ENCODE measurements at regions not wholly inside any gene's neighbourhood (a gene's known extent, or its start where the extent isn't known, plus 50 kb on each side); places are given as distances from the start of the nearest gene placed in this dataset.
"Not testable (repeated sequence)": the region's sequence is repeated elsewhere in the genome, so short reads cannot be mapped to it uniquely, and the experiment has no call there.

GRCh38 chr1:198845271-198845670 is 206.4 kb downstream of the PTPRC start:
- no peak overlapping the region for H3K4me3 ChIP-seq (ENCODE audit: low read length)
- no peaks in the 10 kb centered on the region for H3K9me3 ChIP-seq (ENCODE audit: insufficient read depth, low read depth, low read length)
- H3K27ac ChIP-seq (ENCODE audit: low read length): no peak overlapping the region
- H3K27me3 ChIP-seq (ENCODE audit: insufficient read depth, low read length): no peaks in the 10 kb centered on the region
- H3K4me1 ChIP-seq (ENCODE audit: insufficient read depth, low read length): no peaks in the 10 kb centered on the region
- no peaks in the 10 kb centered on the region for H3K36me3 ChIP-seq (ENCODE audit: insufficient read depth, low read depth, low read length)
- H3K9ac ChIP-seq (ENCODE audit: low read depth, low read length): no peak overlapping the region

DNA sequence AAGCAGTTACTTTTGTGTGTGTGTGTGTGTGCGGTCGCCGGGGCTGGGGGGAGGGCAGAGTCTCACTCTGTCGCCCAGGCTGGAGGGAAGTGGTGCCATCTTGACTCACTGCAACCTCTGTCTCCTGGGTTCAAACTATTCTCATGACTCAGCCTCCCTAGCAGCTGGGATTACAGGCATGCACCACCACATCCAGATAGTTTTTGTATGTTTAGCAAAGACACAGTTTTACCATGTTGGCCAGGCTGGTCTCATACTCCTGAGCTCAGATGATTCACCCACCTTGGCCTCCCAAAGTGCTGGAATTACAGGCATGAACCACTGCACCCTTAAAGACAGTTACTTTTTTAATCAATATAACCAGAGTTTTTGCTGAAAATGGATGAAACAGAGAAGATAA is 207.0 kb downstream of the PTPRC start:
- H3K9ac ChIP-seq (ENCODE audit: low read depth, low read length): no peak overlapping the region
- no peaks in the 10 kb centered on the region for H3K9me3 ChIP-seq (ENCODE audit: insufficient read depth, low read depth, low read length)
- H3K4me3 ChIP-seq (ENCODE audit: low read length): no peak overlapping the region
- H3K4me1 ChIP-seq (ENCODE audit: insufficient read depth, low read length): no peaks in the 10 kb centered on the region
- H3K36me3 ChIP-seq (ENCODE audit: insufficient read depth, low read depth, low read length): no peaks in the 10 kb centered on the region
- no peaks in the 10 kb centered on the region for H3K27me3 ChIP-seq (ENCODE audit: insufficient read depth, low read length)
- no peak overlapping the region for H3K27ac ChIP-seq (ENCODE audit: low read length)

DNA sequence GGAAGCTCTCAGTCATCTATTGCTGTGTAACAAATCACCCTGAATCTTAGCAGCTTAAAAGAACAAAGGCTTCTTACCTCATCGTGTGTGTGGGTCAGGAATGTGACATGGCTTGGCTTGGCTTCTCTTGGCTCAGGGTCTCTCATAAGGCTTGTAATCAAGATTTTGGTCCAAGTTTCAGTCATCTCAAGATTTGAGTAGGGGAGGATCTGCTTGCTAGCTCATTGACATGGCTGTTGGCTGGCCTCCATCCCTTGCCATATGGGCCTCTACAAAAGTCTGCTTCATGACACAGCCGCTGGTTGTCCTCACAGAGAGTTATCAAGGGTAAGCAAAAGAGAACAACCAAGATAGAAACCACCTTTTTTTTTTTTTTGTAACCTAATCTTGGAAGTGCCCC is 207.7 kb downstream of the PTPRC start:
- Histone ChIP-seq H3K27ac (ENCODE audit: low read length) (no peak overlapping the region), H3K27me3 (ENCODE audit: insufficient read depth, low read length) (no peaks in the 10 kb centered on the region), H3K9ac (ENCODE audit: low read depth, low read length) (no peak overlapping the region), H3K36me3 (ENCODE audit: insufficient read depth, low read depth, low read length) (no peaks in the 10 kb centered on the region), H3K4me1 (ENCODE audit: insufficient read depth, low read length) (no peaks in the 10 kb centered on the region), H3K4me3 (ENCODE audit: low read length) (no peak overlapping the region), H3K9me3 (ENCODE audit: insufficient read depth, low read depth, low read length) (no peaks in the 10 kb centered on the region)

GRCh38 chr1:198848206-198848605 is 209.4 kb downstream of the PTPRC start:
- H3K4me1 ChIP-seq (ENCODE audit: insufficient read depth, low read length): no peaks in the 10 kb centered on the region
- no peaks in the 10 kb centered on the region for H3K36me3 ChIP-seq (ENCODE audit: insufficient read depth, low read depth, low read length)
- no peak overlapping the region for H3K9ac ChIP-seq (ENCODE audit: low read depth, low read length)
- H3K9me3 ChIP-seq (ENCODE audit: insufficient read depth, low read depth, low read length): no peaks in the 10 kb centered on the region
- no peak overlapping the region for H3K27ac ChIP-seq (ENCODE audit: low read length)
- H3K27me3 ChIP-seq (ENCODE audit: insufficient read depth, low read length): no peaks in the 10 kb centered on the region
- no peak overlapping the region for H3K4me3 ChIP-seq (ENCODE audit: low read length)

DNA sequence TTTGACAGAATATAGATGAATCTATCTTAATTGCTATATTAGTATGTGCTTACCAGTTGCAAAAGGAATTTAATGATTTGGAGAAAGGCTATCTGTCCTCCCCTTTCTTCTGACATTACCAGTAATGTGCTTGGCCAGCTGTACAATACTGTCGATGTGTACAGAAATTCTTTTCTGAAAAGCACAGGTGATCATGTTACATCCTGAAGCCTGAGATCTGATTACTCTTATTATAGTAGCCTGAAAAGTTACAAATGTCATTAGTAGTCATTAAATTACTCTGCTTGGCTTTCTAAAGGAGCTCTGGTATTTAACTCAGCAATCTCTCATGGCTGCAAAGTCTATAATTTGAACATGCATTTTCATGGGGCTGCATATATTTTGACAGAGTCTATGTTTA is 209.8 kb downstream of the PTPRC start:
- Histone ChIP-seq H3K9me3 (ENCODE audit: insufficient read depth, low read depth, low read length) (no peaks in the 10 kb centered on the region), H3K9ac (ENCODE audit: low read depth, low read length) (no peak overlapping the region), H3K4me1 (ENCODE audit: insufficient read depth, low read length) (no peaks in the 10 kb centered on the region), H3K4me3 (ENCODE audit: low read length) (no peak overlapping the region), H3K27ac (ENCODE audit: low read length) (no peak overlapping the region), H3K27me3 (ENCODE audit: insufficient read depth, low read length) (no peaks in the 10 kb centered on the region), H3K36me3 (ENCODE audit: insufficient read depth, low read depth, low read length) (no peaks in the 10 kb centered on the region)

DNA sequence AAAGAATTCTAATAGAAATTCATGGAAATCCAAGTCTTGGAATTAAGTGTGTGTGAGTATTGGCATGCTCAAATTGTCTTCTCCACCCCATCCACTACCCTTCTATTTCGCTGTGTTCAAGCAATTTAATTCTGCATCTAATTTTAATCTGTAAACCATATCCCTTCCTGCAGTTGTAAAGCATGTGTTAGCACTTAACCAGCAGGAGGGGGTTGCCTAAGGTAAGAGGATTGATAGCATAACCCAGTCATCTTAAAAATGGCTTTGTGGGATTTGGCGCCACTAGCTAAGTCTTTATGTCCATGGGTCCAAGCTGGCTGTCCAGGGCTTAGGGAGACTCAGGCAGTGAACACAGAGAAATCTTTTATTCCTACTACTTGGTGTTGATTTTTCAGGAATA is 210.3 kb downstream of the PTPRC start:
- no peak overlapping the region for H3K4me3 ChIP-seq (ENCODE audit: low read length)
- H3K36me3 ChIP-seq (ENCODE audit: insufficient read depth, low read depth, low read length): no peaks in the 10 kb centered on the region
- H3K9ac ChIP-seq (ENCODE audit: low read depth, low read length): no peak overlapping the region

GRCh38 chr1:198850196-198850595 is 211.4 kb downstream of the PTPRC start:
- Histone ChIP-seq H3K36me3 (ENCODE audit: insufficient read depth, low read depth, low read length) (no peaks in the 10 kb centered on the region), H3K4me3 (ENCODE audit: low read length) (no peak overlapping the region), H3K4me1 (ENCODE audit: insufficient read depth, low read length) (no peaks in the 10 kb centered on the region), H3K27me3 (ENCODE audit: insufficient read depth, low read length) (no peaks in the 10 kb centered on the region), H3K9ac (ENCODE audit: low read depth, low read length) (no peak overlapping the region), H3K9me3 (ENCODE audit: insufficient read depth, low read depth, low read length) (no peaks in the 10 kb centered on the region), H3K27ac (ENCODE audit: low read length) (no peak overlapping the region)

More for the DNA sequence above, 210.3 kb downstream of the PTPRC start:
- Histone ChIP-seq H3K27ac (ENCODE audit: low read length) (no peak overlapping the region), H3K9me3 (ENCODE audit: insufficient read depth, low read depth, low read length) (no peaks in the 10 kb centered on the region), H3K27me3 (ENCODE audit: insufficient read depth, low read length) (no peaks in the 10 kb centered on the region), H3K4me1 (ENCODE audit: insufficient read depth, low read length) (no peaks in the 10 kb centered on the region)

DNA sequence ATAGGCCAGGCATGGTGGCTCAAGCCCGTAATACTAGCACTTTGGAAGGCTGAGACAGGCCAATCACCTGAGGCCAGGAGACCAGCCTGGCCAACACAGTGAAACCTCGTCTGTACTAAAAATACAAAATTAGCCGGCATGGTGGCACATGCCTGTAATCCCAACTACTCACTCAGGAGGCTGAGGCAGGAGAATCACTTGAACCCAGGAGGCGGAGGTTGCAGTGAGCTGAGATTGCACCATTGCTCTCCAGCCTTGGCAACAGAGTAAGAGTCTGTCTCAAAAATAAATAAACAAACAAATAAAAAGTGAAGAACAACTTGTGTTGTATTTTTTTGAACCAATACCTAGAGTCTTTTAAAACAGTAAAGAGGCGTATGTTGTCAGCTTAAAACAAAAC is 212.1 kb downstream of the PTPRC start:
- H3K4me3 ChIP-seq (ENCODE audit: low read length); H3K9ac ChIP-seq (ENCODE audit: low read depth, low read length); H3K4me1 ChIP-seq (ENCODE audit: insufficient read depth, low read length); H3K9me3 ChIP-seq (ENCODE audit: insufficient read depth, low read depth, low read length); H3K27ac ChIP-seq (ENCODE audit: low read length); H3K36me3 ChIP-seq (ENCODE audit: insufficient read depth, low read depth, low read length); H3K27me3 ChIP-seq (ENCODE audit: insufficient read depth, low read length): not testable (repeated sequence)

- Histone ChIP-seq H3K27me3 (ENCODE audit: insufficient read depth, low read length) (no peaks in the 10 kb centered on the region), H3K4me1 (ENCODE audit: insufficient read depth, low read length) (no peaks in the 10 kb centered on the region), H3K9ac (ENCODE audit: low read depth, low read length) (no peak overlapping the region), H3K36me3 (ENCODE audit: insufficient read depth, low read depth, low read length) (no peaks in the 10 kb centered on the region), H3K27ac (ENCODE audit: low read length) (no peak overlapping the region), H3K9me3 (ENCODE audit: insufficient read depth, low read depth, low read length) (no peaks in the 10 kb centered on the region), H3K4me3 (ENCODE audit: low read length) (no peak overlapping the region)
These were observed 217.8 kb downstream of the PTPRC start for GRCh38 chr1:198856601-198857000.

- no peaks in the 10 kb centered on the region for H3K36me3 ChIP-seq (ENCODE audit: insufficient read depth, low read depth, low read length)
- no peak overlapping the region for H3K4me3 ChIP-seq (ENCODE audit: low read length)
- H3K27me3 ChIP-seq (ENCODE audit: insufficient read depth, low read length): no peaks in the 10 kb centered on the region
- no peaks in the 10 kb centered on the region for H3K9me3 ChIP-seq (ENCODE audit: insufficient read depth, low read depth, low read length)
- no peak overlapping the region for H3K27ac ChIP-seq (ENCODE audit: low read length)
- no peak overlapping the region for H3K9ac ChIP-seq (ENCODE audit: low read depth, low read length)
- H3K4me1 ChIP-seq (ENCODE audit: insufficient read depth, low read length): no peaks in the 10 kb centered on the region
These were observed 219.2 kb downstream of the PTPRC start for GRCh38 chr1:198858033-198858432.

GRCh38 chr1:198860371-198860770 is 221.5 kb downstream of the PTPRC start:
- Histone ChIP-seq H3K27ac (ENCODE audit: low read length) (no peak overlapping the region), H3K4me3 (ENCODE audit: low read length) (no peak overlapping the region), H3K9ac (ENCODE audit: low read depth, low read length) (no peak overlapping the region), H3K36me3 (ENCODE audit: insufficient read depth, low read depth, low read length) (no peaks in the 10 kb centered on the region), H3K27me3 (ENCODE audit: insufficient read depth, low read length) (no peaks in the 10 kb centered on the region), H3K9me3 (ENCODE audit: insufficient read depth, low read depth, low read length) (no peaks in the 10 kb centered on the region), H3K4me1 (ENCODE audit: insufficient read depth, low read length) (no peaks in the 10 kb centered on the region)

DNA sequence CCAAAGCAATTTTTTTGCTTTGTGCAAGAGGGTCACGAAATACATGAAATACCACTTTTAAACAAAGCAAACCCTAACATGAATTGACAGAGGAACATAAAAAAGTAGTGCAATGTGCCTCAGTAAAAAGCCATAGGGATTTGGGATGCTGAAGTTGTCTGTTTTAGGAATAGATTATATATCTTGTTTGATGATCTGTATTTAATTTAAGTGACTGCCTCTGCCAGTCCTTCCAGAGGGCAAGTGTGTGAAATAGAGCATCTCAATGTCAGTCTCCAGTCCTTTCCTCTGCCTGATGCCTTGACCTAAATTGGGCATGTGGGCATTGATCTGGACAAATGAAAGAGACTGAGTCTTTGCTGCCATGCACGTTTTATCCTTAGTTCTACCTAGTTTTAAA is 222.8 kb downstream of the PTPRC start:
- Histone ChIP-seq H3K4me3 (ENCODE audit: low read length) (no peak overlapping the region), H3K27me3 (ENCODE audit: insufficient read depth, low read length) (no peaks in the 10 kb centered on the region), H3K4me1 (ENCODE audit: insufficient read depth, low read length) (no peaks in the 10 kb centered on the region), H3K9me3 (ENCODE audit: insufficient read depth, low read depth, low read length) (no peaks in the 10 kb centered on the region), H3K27ac (ENCODE audit: low read length) (no peak overlapping the region), H3K9ac (ENCODE audit: low read depth, low read length) (no peak overlapping the region), H3K36me3 (ENCODE audit: insufficient read depth, low read depth, low read length) (no peaks in the 10 kb centered on the region)

DNA sequence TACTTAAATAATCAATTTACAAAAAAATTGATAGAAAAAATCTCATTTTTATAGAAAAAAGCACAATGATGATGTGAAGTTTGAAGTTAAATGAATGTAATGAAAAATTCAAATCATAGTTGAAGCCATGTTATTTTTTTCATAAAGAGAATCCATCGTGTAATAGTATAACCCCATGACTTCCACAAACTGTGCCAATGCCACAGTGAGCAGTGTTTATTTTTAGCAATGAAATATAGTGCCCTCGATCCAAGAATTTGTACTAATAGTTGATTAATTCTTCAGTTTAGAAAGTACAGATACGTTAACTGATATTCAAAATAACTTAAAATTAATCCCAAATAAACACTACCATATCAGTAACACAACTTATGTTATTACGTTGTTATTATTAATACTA is 225.9 kb downstream of the PTPRC start:
- Histone ChIP-seq H3K9ac (ENCODE audit: low read depth, low read length) (no peak overlapping the region), H3K27me3 (ENCODE audit: insufficient read depth, low read length) (no peaks in the 10 kb centered on the region), H3K4me1 (ENCODE audit: insufficient read depth, low read length) (no peaks in the 10 kb centered on the region), H3K36me3 (ENCODE audit: insufficient read depth, low read depth, low read length) (no peaks in the 10 kb centered on the region), H3K4me3 (ENCODE audit: low read length) (no peak overlapping the region), H3K27ac (ENCODE audit: low read length) (no peak overlapping the region), H3K9me3 (ENCODE audit: insufficient read depth, low read depth, low read length) (no peaks in the 10 kb centered on the region)

Data from iPS-20b (cell line).